ENCODE measurements at regions not wholly inside any gene's neighbourhood (a gene's known extent, or its start where the extent isn't known, plus 50 kb on each side); places are given as distances from the start of the nearest gene placed in this dataset.

DNA sequence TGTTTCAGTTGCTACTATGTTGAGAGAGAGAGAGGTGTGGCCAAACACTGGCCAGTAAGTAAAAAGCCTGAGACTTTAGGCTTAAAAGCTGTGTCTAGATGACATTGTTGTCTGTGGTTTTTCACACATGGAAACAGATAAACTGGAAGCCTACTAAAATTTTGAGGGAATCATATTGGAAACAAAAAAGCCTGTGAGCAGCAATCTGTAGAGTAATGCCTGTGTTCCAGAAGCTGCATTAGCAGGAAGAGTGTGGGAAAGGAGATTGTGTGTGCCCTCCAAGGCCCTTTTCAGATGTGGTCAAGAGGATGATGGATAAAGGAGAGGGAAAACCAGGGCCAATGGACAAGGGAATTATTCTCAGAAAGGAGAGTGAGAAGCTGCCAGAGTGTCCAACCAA, 236.3 kb upstream of the SPRED2 start:
- TF ChIP-seq, protein P1, sequence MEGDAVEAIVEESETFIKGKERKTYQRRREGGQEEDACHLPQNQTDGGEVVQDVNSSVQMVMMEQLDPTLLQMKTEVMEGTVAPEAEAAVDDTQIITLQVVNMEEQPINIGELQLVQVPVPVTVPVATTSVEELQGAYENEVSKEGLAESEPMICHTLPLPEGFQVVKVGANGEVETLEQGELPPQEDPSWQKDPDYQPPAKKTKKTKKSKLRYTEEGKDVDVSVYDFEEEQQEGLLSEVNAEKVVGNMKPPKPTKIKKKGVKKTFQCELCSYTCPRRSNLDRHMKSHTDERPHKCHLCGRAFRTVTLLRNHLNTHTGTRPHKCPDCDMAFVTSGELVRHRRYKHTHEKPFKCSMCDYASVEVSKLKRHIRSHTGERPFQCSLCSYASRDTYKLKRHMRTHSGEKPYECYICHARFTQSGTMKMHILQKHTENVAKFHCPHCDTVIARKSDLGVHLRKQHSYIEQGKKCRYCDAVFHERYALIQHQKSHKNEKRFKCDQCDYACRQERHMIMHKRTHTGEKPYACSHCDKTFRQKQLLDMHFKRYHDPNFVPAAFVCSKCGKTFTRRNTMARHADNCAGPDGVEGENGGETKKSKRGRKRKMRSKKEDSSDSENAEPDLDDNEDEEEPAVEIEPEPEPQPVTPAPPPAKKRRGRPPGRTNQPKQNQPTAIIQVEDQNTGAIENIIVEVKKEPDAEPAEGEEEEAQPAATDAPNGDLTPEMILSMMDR (IDR thresholded peaks at IDR 0.05; ENCODE audit: borderline replicate concordance, extremely low read depth, low read length, poor library complexity, severe bottlenecking), result no peak
- TF ChIP-seq EZH2 (IDR thresholded peaks at IDR 0.05; ENCODE audit: borderline replicate concordance, low read depth, low read length, severe bottlenecking), result no peak
